Activated CD4-positive, alpha-beta T cell treated with anti-CD3 and anti-CD28 coated beads, Interleukin-2, Interleukin-4, amounts not matched to agents 100 ng/mL and 50 ng/mL, durations not matched to agents 16 hours and 8 hours (primary cell): ENCODE measurements at regions not wholly inside any gene's neighbourhood (a gene's known extent, or its start where the extent isn't known, plus 50 kb on each side); places are given as distances from the start of the nearest gene placed in this dataset.
A peak's percentile ranks its signal among the peaks of the same experiment; 100 is the strongest.

Source experiments
- DNase-seq: peaks from one replicate; pipeline ENCODE4 v3.0.0-alpha.2; 2020; ENCODE audit warnings: low spot score

DNA sequence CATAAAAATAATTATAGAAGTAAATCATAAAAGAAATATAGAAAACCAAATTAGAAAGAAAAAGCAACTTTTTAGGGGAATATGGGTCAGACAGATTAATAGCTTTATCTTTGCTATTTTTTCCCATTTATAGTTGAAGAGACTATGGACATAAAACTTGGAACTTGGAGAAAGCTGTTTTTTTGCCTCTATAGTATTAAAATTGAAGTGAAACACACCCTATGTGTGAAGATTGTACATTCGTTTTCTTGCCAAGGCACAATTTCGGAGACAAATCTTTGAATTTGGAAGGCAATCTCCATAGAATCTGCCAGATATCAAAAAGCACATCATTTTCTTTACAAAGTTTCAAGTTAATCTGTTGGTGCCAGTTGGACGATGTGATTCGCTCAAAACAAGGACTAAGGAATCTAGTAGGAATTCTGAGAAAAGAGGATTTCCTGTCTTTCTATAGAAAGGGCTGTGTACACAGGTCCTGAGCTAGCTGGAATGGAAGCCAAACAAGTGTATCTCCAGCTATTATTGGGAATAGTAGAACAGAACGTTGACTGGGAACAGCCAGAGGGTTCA, 156.3 kb downstream of the SLC7A11 start:
- no peak for DNase-seq

DNA sequence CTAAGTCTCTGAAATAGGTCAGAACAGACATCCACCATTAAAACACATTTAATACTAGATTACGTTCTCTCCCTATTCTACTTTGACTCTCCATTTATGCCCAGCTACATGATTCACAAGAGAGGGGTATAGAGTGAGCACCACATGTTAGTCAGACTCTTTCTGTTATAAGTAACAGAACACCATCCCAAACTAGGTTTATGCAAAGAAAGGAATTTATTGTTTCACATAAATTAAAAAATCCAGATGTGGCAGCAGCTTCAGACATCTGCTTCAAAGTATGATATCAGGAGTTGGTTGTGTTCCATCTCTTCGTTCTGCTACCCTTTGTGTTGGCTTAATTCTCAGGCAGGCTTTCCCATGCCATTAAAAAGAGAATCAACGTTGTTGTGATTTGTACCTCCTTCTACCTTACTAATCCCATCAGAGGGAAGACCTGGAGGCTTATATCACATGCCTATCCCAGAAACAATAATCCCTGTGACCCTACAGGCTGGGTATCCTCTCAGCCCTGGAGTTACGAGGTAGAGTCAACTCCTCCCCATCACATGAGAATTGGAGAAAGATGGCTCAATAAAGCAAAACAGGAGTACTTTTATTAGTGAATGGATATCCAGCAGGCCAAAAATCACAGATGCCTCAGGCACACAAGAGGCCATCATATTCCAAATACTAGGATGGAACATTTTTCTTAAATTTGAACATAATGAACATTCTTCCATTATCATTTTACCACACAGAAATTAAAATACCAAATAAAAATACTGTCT, 163.2 kb downstream of the SLC7A11 start:
- DNase-seq: no peak

DNA sequence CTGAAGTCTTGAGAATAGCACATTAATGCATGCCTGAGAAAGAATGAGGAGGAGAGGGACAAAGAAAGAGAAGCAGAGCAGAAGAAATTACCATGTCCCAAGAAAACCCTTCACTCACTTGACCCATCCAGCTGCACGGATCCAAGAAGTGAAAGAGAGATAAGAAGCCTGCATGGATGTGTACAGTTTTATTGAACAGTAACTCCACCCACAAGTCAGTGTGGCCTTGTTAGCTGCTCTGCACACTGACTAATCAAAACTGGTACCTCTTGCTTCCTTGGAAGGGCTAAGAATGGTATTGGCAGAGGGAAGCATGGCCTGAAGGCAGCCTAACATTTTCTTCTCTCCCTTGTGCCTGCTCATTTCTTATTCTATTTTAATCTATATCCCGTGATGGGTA, 163.9 kb downstream of the SLC7A11 start:
- no peak for DNase-seq

DNA sequence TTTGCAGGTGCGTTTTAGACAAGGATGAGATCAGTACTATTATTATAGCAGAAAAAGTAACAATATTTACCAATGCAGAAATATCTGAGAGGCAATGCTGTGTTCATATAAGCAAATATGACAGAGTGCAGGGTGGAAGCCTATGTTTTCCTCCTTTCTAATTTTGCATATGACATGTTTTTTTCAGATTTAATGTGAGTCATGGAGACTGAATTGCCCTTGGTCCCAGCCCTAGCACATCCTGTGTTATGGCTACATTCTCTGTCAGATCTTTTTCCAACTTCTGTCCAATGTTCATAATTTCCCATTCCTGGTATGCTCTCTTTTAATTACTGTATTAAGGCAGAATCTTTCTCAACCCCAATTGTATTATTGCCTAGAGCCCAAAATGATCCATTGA, 165.6 kb downstream of the SLC7A11 start:
- DNase-seq: no peak

DNA sequence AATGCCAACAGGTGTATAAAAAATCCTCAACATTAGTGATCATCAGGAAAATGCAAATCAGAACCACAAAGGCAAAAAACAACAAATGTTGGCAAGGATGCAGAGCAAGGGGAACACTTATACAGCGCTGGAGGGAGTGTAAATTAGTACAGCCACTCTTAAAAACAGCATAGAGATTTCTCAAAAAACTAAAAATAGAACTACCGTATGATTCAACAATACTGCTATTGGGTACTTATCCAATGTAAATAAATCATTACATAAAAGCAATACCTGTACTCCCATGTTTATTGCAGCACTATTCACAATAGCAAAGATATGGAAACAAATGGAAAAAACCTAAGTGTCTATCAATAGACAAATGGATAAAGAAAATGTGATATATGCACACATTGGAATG, 171.3 kb downstream of the SLC7A11 start:
- no peak for DNase-seq

DNA sequence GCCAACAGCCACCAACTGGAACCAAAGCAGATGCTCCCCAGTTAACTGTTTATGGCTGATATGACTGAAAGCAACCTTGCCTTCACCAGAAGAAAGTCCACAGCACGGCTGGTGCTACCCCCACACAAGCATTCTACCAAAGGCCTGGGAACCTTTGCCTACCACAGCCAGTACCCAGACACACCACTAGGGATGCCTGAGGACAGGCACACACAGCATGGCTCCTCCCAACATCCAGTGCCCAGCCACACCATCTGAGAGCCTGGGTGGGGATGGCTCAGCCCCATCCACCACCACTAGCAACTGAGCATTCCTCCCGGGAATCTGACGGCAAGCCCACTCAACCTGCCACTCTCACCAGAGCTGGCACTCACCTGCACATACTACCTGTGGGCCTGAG, 178.6 kb downstream of the SLC7A11 start:
- no peak for DNase-seq

DNA sequence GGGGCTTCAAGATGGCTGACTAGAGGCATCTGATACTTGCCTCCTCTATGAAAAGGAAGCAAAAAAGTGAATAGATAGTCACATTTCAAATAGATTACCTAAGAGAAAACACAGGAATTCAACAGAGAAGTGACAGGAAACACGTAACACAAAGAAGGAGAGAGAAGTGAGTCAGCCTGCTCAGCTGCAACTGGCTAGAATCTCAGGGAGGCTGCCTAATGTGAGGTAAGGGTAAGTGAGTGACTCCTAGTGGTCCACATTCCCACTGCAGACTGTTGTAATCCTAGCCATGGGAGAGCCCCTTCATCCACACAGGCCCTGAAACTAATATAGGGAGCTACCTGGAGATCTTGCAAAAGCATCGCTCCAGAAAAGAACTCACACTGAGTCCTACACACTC, 179.2 kb downstream of the SLC7A11 start:
- DNase-seq: no peak

DNA sequence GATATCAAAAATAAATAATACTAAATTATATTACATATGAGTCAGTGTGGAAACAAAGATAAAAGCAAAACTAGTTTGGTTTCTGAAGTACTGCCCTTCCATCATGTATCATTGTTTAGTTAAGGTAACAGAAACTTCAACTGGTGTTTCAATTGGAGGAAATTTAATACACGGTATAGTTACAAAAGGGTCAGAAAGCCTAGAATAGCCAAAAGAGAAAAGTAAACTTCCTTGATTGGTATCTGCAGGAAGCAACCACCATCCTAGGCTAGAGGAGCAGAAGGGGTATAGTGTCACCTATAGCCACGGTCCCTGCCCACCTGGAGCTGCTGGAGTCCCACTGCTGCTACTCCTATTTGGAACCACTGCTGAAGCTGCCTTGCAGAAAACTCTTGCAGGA, 185.6 kb downstream of the SLC7A11 start:
- DNase-seq: no peak

DNA sequence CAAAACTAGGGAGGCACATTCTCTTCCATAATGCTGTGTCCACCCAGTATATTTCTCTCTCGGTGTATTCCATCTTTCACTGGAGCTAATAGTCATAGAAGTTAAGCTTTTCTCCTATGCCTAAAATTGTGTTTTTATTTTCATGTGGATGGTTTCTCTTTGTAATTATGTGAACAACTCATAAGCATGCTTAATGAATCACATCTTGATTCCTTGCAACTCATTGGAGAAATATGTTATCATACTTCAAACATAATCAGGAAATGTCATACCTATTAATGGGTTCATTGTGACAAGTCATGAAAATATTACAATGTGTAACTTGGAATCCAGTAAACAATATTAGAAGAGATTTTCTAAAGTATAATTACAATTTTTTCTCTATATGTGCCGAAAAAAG, 186.3 kb downstream of the SLC7A11 start:
- DNase-seq: no peak

DNA sequence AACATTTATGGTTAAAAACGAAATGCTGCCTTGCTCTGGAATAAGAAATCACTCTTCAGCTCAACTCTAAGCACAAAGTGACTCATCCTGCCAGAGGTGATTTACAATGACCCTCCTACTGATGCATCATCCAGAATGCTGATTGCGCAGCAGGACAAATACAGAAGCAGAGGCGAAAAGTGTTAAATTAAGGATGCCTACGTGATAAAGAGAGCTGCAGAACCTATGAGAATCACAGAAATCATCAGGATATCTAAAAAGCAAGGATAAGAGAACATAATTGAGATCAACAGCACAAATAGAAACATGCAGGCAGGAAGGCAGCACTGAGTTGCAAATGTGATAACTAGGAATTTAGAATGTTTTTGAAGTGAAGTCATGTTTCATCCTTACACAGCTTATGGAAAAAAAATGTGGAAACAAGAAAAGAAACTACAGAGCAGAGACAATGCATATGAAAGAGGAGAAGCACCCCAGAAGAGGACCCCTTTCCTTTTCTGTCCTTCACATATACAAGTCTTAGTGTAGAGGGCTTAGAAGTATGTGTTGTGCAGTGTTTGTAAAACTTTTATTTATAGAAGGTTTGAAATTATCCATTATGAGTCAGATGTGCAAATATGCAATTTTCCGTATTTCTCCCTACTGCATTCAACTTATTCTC, 188.4 kb downstream of the SLC7A11 start:
- no peak for DNase-seq

DNA sequence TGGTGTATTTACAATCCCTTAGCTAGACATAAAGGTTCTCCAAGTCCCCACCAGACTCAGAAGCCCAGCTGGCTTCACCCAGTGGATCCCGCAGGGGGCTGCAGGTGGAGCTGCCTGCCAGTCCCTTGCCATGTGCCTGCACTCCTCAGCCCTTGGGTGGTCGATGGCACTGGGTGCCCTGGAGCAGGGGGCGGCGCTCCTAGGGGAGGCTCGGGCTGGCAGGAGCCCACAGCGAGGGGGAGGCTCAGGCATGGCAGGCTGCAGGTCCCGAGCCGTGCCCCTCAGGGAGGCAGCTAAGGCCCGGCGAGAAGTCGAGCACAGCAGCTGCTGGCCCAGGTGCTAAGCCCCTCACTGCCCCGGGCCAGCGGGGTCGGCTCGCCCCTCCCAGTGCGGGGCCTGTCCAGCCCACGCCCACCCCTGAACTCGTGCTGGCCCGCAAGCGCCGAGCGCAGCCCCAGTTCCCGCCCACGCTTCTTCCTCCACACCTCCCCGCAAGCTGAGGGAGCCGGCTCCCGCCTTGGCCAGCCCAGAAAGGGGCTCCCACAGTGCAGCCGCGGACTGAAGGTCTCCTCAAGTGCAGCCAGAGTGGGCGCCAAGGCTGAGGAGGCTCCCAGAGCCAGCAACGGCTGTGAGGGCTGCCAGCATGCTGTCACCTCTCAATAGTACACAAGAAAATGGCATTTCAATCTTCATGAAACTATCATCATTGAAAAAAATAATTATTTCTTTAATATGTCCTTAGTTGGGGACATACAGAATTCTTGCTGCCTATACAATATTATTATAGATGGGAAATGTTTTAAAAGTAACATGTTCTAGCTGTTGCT, 189.1 kb downstream of the SLC7A11 start:
- DNase-seq: no peak

DNA sequence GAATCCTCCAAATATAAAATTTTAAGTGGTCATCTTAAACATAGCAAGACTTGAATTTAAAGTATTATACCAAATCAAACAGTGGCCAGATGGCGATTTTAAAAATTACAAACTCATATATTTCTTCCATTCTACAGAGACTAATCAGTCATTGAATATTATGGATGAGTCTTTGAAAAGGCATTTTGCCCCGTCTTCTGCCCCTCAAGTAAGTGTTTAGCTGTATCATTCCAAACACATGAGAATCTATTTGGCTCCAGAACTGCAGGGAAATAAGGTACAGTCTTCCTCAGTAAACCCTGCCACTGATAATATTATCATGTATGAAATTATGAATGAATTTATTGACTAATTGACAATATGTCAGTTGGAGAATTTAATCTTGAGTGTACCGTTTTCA, 191.0 kb downstream of the SLC7A11 start:
- DNase-seq: no peak

DNA sequence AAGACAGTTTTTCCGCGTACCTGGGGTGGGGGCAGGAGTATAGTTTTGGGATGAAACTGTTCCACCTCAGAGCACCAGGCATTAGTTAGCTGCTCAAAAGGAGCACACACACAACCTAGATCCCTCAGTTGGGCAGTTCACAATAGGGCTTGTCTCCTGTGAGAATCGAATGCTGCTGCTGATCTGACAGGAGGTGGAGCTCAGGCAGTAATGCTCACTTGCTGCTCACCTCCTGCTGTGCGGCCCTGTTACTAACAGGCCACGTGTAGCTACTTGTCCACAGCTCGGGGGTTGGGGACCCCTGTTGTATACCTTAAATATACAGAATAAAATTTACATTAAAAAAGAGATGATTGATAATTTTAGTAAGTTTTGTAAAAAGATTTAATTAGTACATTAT, 191.5 kb downstream of the SLC7A11 start:
- DNase-seq: no peak

DNA sequence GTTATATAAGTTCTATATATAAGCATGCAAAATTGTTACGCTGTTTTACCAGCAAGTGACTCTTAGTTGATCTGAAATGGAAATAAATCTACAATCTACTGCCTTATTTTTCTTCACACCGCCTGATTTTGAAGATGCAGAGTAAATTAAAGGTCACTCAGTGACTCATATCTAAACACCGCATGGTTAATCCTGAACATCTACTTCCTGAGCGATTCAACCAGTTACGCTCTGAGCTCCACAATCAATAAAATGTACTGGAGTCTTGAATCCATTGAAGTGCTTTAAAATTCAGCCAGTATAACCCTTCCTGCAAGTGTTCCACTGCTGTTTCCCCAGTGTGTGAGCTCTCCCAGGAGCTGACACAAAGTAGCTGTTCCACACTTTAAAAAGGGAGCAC, 192.8 kb downstream of the SLC7A11 start:
- DNase-seq: no peak

DNA sequence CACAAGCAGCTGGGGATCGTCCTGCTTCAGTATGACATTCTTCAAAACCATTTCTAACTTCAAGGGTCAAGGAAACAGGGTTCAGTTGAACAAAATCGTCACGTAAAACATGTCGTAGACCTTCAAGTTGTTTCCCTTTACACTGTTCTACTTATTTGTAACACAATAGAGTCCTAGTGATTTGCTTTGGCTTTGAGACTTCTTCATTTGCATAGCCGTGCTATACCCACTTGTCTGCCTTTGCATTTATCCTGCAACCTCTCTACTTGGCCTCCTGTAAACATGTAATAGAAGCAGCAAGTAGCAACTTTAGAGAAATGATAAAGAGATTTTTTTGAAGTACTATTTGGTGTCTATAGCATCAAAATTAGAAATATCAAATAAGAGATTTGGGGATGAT, 194.9 kb downstream of the SLC7A11 start:
- DNase-seq: no peak

DNA sequence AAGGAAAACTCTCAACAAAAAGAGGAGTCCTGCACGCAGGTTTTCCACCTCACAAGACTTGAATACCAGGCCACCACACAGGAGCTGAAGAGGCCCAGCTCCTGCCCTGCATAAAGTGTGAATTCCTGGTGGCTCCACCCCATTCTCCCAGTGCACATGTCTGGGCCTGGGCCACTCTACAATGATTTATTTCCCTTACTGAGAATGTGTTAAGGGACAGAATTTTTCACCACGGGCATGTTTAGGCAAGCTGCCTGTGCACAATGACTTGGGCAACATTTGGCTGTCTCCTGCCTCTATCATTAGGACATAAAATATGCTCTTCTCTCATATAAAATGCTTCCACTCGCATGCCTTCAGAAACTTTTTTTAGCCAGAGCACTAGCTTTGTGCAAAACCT, 197.1 kb downstream of the SLC7A11 start:
- DNase-seq: no peak

DNA sequence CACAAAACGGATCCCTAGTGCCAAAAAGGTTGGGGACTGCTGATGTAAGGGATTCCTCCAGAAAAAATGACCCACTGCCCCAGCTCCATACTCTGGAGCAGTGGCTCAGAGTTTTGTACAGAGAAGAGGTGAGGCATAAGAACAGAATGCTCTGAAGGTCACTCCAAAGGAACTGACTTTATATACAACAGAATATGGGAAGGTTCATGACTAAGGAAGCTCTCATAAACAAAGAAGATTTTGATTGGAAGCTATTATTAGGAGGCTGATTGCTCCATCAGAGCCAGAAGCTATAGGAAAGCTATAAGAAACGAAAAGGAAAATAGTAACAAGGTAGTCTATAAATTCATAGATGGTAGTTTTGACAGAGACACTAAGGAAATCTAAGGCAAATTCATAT, 203.1 kb downstream of the SLC7A11 start:
- DNase-seq: no peak

DNA sequence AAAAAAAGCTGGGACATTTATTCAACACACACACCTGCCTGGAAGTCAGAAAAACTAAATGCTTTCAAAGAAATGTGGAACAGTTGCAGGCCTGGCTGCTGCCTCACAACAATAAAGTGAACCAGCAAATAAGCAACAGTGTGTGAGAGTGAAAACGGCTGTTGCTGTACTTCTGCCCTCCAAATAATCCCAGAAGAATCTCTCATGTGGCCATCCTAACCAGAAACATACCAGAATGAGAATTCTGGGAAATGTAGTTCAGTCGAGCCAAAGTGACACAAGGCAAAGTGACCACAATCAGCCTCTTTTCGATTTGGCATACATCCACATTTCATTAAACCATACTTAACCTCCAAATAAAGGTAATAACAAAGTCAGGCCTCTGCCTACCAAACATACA, 204.5 kb downstream of the SLC7A11 start:
- no peak for DNase-seq

DNA sequence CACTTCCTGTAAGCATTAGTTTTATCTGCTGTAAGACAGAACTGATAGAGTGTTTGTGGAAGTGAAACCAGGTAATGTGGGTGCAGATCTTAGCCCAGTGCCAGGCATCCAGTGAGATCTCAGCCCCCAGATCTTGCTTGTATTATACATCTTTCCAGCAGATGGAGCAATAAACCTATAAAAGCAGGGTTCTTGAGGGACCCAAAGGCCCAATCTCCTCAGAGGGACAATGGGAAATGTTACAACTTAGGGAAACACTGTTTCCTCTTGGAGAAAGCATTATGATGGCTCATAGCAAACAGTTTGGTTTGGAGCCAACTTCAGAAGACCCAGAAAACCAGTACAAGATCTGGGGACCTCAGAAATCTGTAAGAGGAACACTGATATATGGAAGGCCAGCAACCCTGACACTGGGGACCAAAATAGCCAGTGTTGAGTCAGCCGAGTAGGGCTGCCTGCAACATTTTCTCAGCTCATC, 206.3 kb downstream of the SLC7A11 start:
- DNase-seq: peak; percentile 16

DNA sequence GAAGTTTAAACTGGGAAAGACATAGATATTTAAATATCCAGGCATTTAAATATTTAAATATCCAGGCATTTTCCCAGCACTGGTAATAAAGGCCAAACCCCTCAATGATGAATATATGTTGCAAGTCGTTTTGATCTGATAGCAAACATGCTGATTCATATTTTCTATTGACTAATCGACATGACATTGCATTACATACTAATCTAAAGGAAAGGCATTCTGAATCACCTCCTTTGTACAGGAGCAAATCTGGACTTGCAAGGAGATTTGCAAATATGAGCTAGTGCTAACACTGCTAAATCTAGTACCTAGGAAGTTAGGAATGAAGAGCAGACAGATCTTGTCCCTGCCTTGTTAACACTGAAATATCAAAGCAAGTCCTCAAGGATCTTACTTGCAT, 207.3 kb downstream of the SLC7A11 start:
- no peak for DNase-seq

DNA sequence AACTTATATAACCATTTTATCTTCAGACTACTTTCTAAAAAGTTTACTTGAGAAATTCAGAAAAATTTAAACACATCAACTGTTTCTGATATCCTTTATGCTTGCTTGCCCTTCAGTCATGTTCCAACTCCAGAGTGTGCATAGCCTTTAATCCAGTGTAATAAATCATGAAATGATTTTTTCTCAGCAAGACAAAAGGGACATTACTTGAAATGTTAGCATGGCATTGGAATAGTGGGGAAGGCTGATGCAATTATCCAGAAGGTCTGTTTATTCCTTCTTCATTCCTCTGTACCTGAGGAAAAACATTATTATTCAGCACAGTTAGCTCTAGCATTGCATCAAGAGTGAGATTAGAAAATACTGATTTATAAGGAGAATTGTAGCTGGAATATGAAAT, 209.9 kb downstream of the SLC7A11 start:
- DNase-seq: no peak

DNA sequence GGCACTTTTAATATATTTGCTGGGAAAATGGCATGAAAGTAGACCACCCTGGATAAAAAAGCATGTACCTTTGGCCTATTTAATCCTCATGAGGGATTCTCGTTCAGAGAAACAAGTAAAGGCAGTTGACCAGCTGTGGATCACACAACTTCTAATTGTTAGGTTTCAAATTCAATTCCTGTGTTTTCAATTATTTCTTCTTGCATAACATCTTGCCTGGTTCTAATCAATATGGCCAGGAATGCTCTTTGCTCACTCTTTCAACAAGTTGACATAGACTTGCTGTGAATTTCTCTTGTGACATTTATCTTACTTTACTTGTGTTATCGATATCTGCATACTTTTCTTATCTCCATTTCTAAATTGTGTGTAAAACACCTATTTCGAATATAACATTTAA, 211.8 kb downstream of the SLC7A11 start:
- no peak for DNase-seq

DNA sequence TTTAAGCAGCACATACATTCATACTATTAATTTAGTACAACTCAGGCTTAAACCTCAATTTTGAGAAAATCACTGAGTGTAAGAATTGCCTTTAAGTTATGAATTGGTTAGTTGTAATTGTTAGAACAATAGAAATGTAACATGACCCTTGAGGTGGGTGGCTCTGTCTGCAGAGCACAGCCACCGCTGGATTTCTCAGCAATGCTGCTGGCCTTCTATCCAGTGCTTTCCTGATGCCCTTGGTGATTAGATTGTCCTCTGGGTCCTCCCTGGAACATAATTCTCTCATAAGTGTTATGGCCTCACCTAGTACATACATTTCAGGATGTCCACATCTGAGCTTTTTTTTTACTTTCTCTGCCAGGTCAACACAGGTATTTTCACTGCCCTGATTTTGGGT, 213.2 kb downstream of the SLC7A11 start:
- no peak for DNase-seq
